ENCODE measurements at regions not wholly inside any gene's neighbourhood (a gene's known extent, or its start where the extent isn't known, plus 50 kb on each side); places are given as distances from the start of the nearest gene placed in this dataset.

DNA sequence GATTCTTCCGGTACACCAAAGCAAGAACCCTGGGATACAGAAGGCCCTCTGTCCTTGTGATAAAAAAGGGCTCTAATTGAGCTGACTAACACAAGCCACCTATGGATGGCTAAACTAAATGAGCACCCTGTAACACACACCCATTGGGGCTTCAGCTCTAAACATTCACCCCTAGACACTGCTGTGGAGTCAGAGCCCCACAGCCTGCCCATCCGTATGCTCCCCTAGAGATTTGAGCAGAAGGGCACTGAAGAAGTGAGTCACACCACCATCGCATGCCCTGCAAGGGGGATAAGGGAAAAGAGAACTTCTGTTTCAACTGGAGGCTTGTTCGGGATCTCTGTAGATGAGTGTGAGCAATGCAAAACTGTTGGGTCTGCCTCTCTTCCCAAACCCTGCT, 545.2 kb downstream of the KCTD8 start:
- Histone ChIP-seq H3K4me3 (no peak overlapping the region), H3K27ac (no peak overlapping the region), H3K27me3 (replicated peaks; ENCODE audit: insufficient read depth) (no peaks in the 10 kb centered on the region), H3K36me3 (no peaks in the 10 kb centered on the region), H3K4me1 (ENCODE audit: control insufficient read depth in 1 of 2, low read depth in 2 of 2) (no peaks in the 10 kb centered on the region), H3K9me3 (no peaks in the 10 kb centered on the region)
- TF ChIP-seq, protein P1, sequence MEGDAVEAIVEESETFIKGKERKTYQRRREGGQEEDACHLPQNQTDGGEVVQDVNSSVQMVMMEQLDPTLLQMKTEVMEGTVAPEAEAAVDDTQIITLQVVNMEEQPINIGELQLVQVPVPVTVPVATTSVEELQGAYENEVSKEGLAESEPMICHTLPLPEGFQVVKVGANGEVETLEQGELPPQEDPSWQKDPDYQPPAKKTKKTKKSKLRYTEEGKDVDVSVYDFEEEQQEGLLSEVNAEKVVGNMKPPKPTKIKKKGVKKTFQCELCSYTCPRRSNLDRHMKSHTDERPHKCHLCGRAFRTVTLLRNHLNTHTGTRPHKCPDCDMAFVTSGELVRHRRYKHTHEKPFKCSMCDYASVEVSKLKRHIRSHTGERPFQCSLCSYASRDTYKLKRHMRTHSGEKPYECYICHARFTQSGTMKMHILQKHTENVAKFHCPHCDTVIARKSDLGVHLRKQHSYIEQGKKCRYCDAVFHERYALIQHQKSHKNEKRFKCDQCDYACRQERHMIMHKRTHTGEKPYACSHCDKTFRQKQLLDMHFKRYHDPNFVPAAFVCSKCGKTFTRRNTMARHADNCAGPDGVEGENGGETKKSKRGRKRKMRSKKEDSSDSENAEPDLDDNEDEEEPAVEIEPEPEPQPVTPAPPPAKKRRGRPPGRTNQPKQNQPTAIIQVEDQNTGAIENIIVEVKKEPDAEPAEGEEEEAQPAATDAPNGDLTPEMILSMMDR (IDR thresholded peaks at IDR 0.05) = no peak
- ATAC-seq (ENCODE audit: insufficient number of reproducible peaks, low FRiP score, low read depth) = no peak
- DNase-seq (ENCODE audit: low spot score) = no peak

GRCh38 chr4:43918377-43918776, 530.2 kb downstream of the KCTD8 start:
- Histone ChIP-seq H3K36me3 (no peaks in the 10 kb centered on the region), H3K4me1 (ENCODE audit: control insufficient read depth in 1 of 2, low read depth in 2 of 2) (no peaks in the 10 kb centered on the region), H3K27me3 (replicated peaks; ENCODE audit: insufficient read depth) (no peaks in the 10 kb centered on the region), H3K27ac (no peak overlapping the region), H3K9me3 (no peaks in the 10 kb centered on the region), H3K4me3 (no peak overlapping the region)
- ATAC-seq (ENCODE audit: insufficient number of reproducible peaks, low FRiP score, low read depth) = no peak
- TF ChIP-seq, protein P1 (IDR thresholded peaks at IDR 0.05) = no peak
- no peak for DNase-seq (ENCODE audit: low spot score)

DNA sequence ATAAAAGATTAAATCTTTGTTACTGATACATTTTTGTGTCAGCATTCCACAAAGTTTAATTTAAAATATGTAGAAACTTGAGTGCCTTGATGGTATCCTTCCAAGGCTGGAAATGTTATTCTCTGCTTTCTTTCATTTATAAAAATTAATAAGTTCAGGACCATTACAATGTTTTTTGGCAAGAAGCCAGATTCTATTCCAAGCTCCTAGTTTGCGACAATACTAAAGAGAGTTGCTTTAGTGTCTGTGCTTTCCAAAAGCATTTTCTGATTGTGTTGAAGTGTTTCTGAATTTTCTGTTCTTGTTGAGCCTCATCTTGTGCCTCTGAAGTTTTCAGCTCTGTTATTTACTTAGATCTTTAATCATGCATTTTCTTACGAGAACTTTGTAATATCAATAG, 516.2 kb downstream of the KCTD8 start:
- DNase-seq (ENCODE audit: low spot score) (no peak), ATAC-seq (ENCODE audit: insufficient number of reproducible peaks, low FRiP score, low read depth) (no peak)
- H3K36me3 ChIP-seq = no peaks in the 10 kb centered on the region
- no peaks in the 10 kb centered on the region for H3K9me3 ChIP-seq
- H3K27me3 ChIP-seq (replicated peaks; ENCODE audit: insufficient read depth) = no peaks in the 10 kb centered on the region
- no peak overlapping the region for H3K4me3 ChIP-seq
- H3K27ac ChIP-seq = no peak overlapping the region
- TF ChIP-seq, protein P1 (IDR thresholded peaks at IDR 0.05) = no peak
- H3K4me1 ChIP-seq (ENCODE audit: control insufficient read depth in 1 of 2, low read depth in 2 of 2) = no peaks in the 10 kb centered on the region

- ATAC-seq (ENCODE audit: insufficient number of reproducible peaks, low FRiP score, low read depth) (no peak), DNase-seq (ENCODE audit: low spot score) (no peak)
- Histone ChIP-seq H3K27ac (no peak overlapping the region), H3K36me3 (no peaks in the 10 kb centered on the region), H3K4me1 (ENCODE audit: control insufficient read depth in 1 of 2, low read depth in 2 of 2) (no peaks in the 10 kb centered on the region), H3K27me3 (replicated peaks; ENCODE audit: insufficient read depth) (no peaks in the 10 kb centered on the region), H3K4me3 (no peak overlapping the region), H3K9me3 (no peaks in the 10 kb centered on the region)
- TF ChIP-seq, protein P1 (IDR thresholded peaks at IDR 0.05) = no peak
Measured at GRCh38 chr4:43943998-43944397, 504.6 kb downstream of the KCTD8 start.

- Histone ChIP-seq H3K4me1 (ENCODE audit: control insufficient read depth in 1 of 2, low read depth in 2 of 2) (no peaks in the 10 kb centered on the region), H3K27me3 (replicated peaks; ENCODE audit: insufficient read depth) (no peaks in the 10 kb centered on the region), H3K36me3 (no peaks in the 10 kb centered on the region), H3K9me3 (no peaks in the 10 kb centered on the region), H3K27ac (no peak overlapping the region), H3K4me3 (no peak overlapping the region)
- ATAC-seq (ENCODE audit: insufficient number of reproducible peaks, low FRiP score, low read depth) = no peak
- DNase-seq (ENCODE audit: low spot score) = no peak
- TF ChIP-seq, protein P1 (IDR thresholded peaks at IDR 0.05) = no peak
Measured at GRCh38 chr4:43959976-43960375, 488.6 kb downstream of the KCTD8 start.
